K562 (cell line): ENCODE measurements at regions not wholly inside any gene's neighbourhood (a gene's known extent, or its start where the extent isn't known, plus 50 kb on each side); places are given as distances from the start of the nearest gene placed in this dataset.

Experiments
- ATAC-seq: fragments of 200-7000 bp; cut with Tn5 transposase; 3 replicates; pipeline ENCODE4 v1.9.1; 2020; ENCODE audit warnings: moderate library complexity
- BruUV-seq: library from RNA; stranded (reverse); fragments of 400-500 nt; replicated peaks from 2 replicates; lab custom pipeline; 2021; lab: Mats Ljungman, UMichigan
- CTCF ChIA-PET: fragments of 300-600 bp; formaldehyde crosslinking; extraction: SDS; loops from one replicate; lab custom pipeline; 2021; ENCODE audit warnings: low intra/inter-chr PET ratio; lab: Yijun Ruan, JAX
- POLR2A ChIA-PET: fragments of 300-600, 350-650 bp; sonication (Branson Sonifier 250); formaldehyde crosslinking; extraction: SDS; loops from one replicate; lab custom pipeline; 2021; ENCODE audit warnings: antibody characterized with exemption, inconsistent platforms; lab: Yijun Ruan, JAX
- DNase-seq, 4 experiments: peaks; one replicate each; pipeline versions ENCODE4 v3.0.0 to v3.0.0-alpha.2; 2011 to 2018; ENCODE audit warnings: low spot score in 3 of 4, mixed read lengths in 3 of 4; ENCODE audit errors: extremely low read depth in 1 of 4
- FAIRE-seq: peaks from 2 replicates; lab custom pipeline; 2011; peaks lifted over from hg19 to GRCh38; lab: Jason Lieb, UNC
- H2AFZ ChIP-seq: 2 replicates; pipeline ENCODE4 v1.6.0; 2011; ENCODE audit warnings: low read depth, low read length, control low read depth, inconsistent platforms
- H3K27ac ChIP-seq: fragments of 200-600 bp; 3 replicates; pipeline ENCODE4 v1.8.0; 2011; ENCODE audit warnings: low read depth, mild to moderate bottlenecking, control low read depth, inconsistent platforms, low read length, moderate library complexity, mixed read lengths; ENCODE audit errors: extremely low read depth
- H3K27me3 ChIP-seq, 2 experiments: fragments of 300-600 bp in 1 of 2; 2 replicates in 1 of 2; 3 replicates in 1 of 2; pipeline versions ENCODE4 v1.6.0 to v1.8.0; 2011; ENCODE audit warnings: inconsistent platforms in 2 of 2, low read length in 2 of 2, mild to moderate bottlenecking in 1 of 2, mixed read lengths in 1 of 2, moderate library complexity in 1 of 2; ENCODE audit not compliant: control insufficient read depth in 2 of 2, insufficient read depth in 2 of 2
- H3K36me3 ChIP-seq: fragments of 300-600 bp; 3 replicates; pipeline ENCODE4 v1.8.0; 2011; ENCODE audit warnings: mild to moderate bottlenecking, low read length, inconsistent platforms; ENCODE audit not compliant: control insufficient read depth, insufficient read depth
- H3K4me1 ChIP-seq, 2 experiments: fragments of 200-600 bp in 1 of 2; replicated peaks in 1 of 2; 2 replicates in 1 of 2; 3 replicates in 1 of 2; pipeline versions ENCODE4 v1.5.1 to v1.8.0; 2011; ENCODE audit warnings: inconsistent platforms in 2 of 2, low read length in 2 of 2, mild to moderate bottlenecking in 1 of 2, mixed read lengths in 1 of 2, moderate library complexity in 1 of 2; ENCODE audit not compliant: control insufficient read depth in 2 of 2, insufficient read depth in 2 of 2
- H3K4me2 ChIP-seq: 2 replicates; pipeline ENCODE4 v1.6.1; 2011; ENCODE audit warnings: low read length, control low read depth, inconsistent platforms, mixed read lengths; ENCODE audit not compliant: insufficient read depth
- H3K4me3 ChIP-seq: fragments of 200-600 bp; sonication (generic), shearing (Covaris generic); 2 replicates; pipeline ENCODE4 v1.5.1; 2016; ENCODE audit warnings: control low read depth, inconsistent platforms
- H3K79me2 ChIP-seq: fragments of 200-600 bp; 3 replicates; pipeline ENCODE4 v1.8.0; 2011; ENCODE audit warnings: low read length, inconsistent platforms; ENCODE audit not compliant: control insufficient read depth, insufficient read depth
- H3K9ac ChIP-seq, 2 experiments: 2 replicates each; pipeline versions ENCODE4 v1.6.0 to v1.6.1; 2011; ENCODE audit warnings: low read depth in 2 of 2, low read length in 2 of 2, control low read depth in 1 of 2, inconsistent platforms in 1 of 2, mild to moderate bottlenecking in 1 of 2, mixed read lengths in 1 of 2; ENCODE audit not compliant: insufficient read depth in 1 of 2
- H3K9me1 ChIP-seq: one replicate; pipeline ENCODE4 v1.6.0; 2011; ENCODE audit warnings: inconsistent platforms, mild to moderate bottlenecking, low read length, moderate library complexity; ENCODE audit not compliant: control insufficient read depth, insufficient read depth
- H3K9me3 ChIP-seq: replicated peaks from 2 replicates; pipeline ENCODE4 v1.5.1; 2011; ENCODE audit warnings: low read depth, low read length, inconsistent platforms; ENCODE audit not compliant: control insufficient read depth, insufficient read depth
- H4K20me1 ChIP-seq: replicated peaks from 2 replicates; pipeline ENCODE4 v1.6.1; 2011; ENCODE audit warnings: low read length, inconsistent platforms, mixed read lengths; ENCODE audit not compliant: control insufficient read depth, insufficient read depth
- ARHGAP35 ChIP-seq: fragments of 450-650 bp; IDR thresholded peaks from 2 replicates; pipeline ENCODE4 v1.6.1; 2018; ENCODE audit not compliant: partially characterized antibody
- C11orf30 ChIP-seq: fragments of 450-650 bp; IDR thresholded peaks from 2 replicates; pipeline ENCODE4 v1.6.1; 2016; ENCODE audit warnings: low read depth, mild to moderate bottlenecking
- CBFB ChIP-seq: sonication (generic); formaldehyde crosslinking; IDR thresholded peaks from 2 replicates; pipeline ENCODE4 v1.4.0; 2020; ENCODE audit warnings: mild to moderate bottlenecking, missing genetic modification reagents
- CREBBP ChIP-seq: IDR thresholded peaks from one replicate; pipeline ENCODE4 v1.6.1; 2012; ENCODE audit warnings: low read depth, mild to moderate bottlenecking, control low read depth, inconsistent platforms, low read length
- HOXB6 ChIP-seq: fragments of 250-450 bp; sonication (Bioruptor Pico); IDR thresholded peaks from 2 replicates; pipeline ENCODE4 v1.5.1; 2022; ENCODE audit warnings: mild to moderate bottlenecking, borderline replicate concordance
- MIER1 ChIP-seq: fragments of 450-650 bp; IDR thresholded peaks from 2 replicates; pipeline ENCODE4 v1.6.1; 2016; ENCODE audit warnings: antibody characterized with exemption, mild to moderate bottlenecking, low read depth
- TAF7 ChIP-seq: fragments of 450-650 bp; IDR thresholded peaks from 2 replicates; pipeline ENCODE4 v1.6.1; 2016; ENCODE audit warnings: missing genetic modification characterization, missing compliant biosample characterization
- WGBS: fragments of 100-300 bp; shearing (Covaris generic); methylation state at CpG from one replicate; pipeline ENCODE4 v1.1.6; 2016; ENCODE audit warnings: low coverage, mixed read lengths; ENCODE audit not compliant: insufficient coverage; ENCODE audit errors: missing lambda C conversion rate; 5-methylcytosine and 5-hydroxymethylcytosine counted together
- in situ Hi-C: fragments of 300-500 bp; cut with MboI; formaldehyde crosslinking; loops from 4 replicates; pipeline ENCODE4 v1.15.0; 2018; ENCODE audit warnings: inconsistent platforms, mixed read lengths
- intact Hi-C: fragments of 100-400 bp; cut with micrococcal nuclease; formaldehyde crosslinking; loops from 2 replicates; pipeline ENCODE4 v1.14.2; 2022

DNA sequence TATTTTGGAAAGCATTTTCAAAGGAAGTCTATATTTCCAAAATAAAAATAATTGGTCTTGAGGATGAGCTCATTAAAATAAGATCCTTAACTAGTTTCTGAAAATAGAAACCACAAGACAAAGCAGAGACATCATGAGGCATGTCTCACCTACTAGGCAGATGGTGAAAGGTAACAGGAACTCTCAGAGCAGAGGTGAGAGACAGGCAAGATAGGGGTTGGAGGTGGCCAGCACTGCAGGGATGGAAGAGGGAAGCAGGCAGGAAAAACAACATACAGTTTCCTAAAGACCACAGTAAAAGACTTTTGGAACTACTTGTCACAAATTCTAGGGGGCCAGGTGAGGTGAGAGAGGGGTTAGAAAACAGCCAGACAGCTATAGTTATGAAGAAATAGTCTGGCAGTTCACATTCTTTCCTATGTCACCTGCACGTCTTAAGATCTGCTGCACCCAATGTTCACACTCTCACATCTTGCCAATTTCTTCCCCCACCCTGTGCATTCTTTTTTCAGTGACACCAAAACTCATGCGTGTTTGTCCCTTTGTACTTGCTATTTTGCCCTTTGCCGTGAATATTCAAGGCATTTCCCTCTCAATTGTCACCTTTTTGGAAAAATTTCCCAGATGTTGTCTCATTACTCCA, 341.7 kb upstream of the KITLG start (continued):
- no peak for TF ChIP-seq TAF7 (tag)
- no peak for TF ChIP-seq ARHGAP35
- no peak for TF ChIP-seq CBFB (CRISPR knock-in tag)
- no peak for TF ChIP-seq C11orf30
- TF ChIP-seq HOXB6 (CRISPR knock-in tag) = no peak

DNA sequence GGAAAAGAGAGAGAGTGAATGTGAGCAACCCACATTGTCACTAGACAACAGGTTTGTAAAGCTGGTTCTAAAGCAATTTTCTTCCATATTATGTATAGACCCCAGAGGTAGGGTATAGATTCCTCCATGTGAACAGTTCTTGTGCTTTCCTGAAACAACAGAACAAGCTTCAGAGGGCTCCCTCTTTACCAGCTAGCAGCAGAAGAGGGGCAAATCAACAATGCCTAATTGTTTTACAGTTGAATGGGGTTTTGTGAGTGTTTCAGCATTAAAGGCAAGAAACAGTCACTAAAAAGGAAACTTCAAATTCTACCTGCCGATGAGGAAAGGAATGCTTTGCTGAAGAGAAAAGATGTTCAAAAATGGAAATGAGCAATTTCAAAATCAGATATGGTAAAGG, 341.2 kb upstream of the KITLG start:
- intact Hi-C loops = no loop called here
- Histone ChIP-seq H3K9me3 (no peaks in the 10 kb centered on the region; the same call in 1 of the 2 replicates), H3K4me1 (no peaks in the 10 kb centered on the region), H3K4me3 (no peak overlapping the region), H3K9ac (no peak overlapping the region), H3K36me3 (no peaks in the 10 kb centered on the region), H4K20me1 (no peaks in the 10 kb centered on the region), H3K27ac (no peak overlapping the region), H3K4me2 (no peak overlapping the region), H3K9me1 (no peaks in the 10 kb centered on the region), H3K79me2 (no peaks in the 10 kb centered on the region), H2AFZ (no peak overlapping the region), H3K27me3 (no peaks in the 10 kb centered on the region)
- ChIA-PET POLR2A (no interaction called here), CTCF (no interaction called here)
- FAIRE-seq = no peak
- BruUV-seq = no TSS peak
- TF ChIP-seq CREBBP = no peak
- TF ChIP-seq MIER1 = no peak
- 11% methylated on average over 1 of the region's 1 CpG for WGBS
- no peak for ATAC-seq
- in situ Hi-C loops = no loop called here
- no peak for DNase-seq
